ENCODE measurements at regions not wholly inside any gene's neighbourhood (a gene's known extent, or its start where the extent isn't known, plus 50 kb on each side); places are given as distances from the start of the nearest gene placed in this dataset.

DNA sequence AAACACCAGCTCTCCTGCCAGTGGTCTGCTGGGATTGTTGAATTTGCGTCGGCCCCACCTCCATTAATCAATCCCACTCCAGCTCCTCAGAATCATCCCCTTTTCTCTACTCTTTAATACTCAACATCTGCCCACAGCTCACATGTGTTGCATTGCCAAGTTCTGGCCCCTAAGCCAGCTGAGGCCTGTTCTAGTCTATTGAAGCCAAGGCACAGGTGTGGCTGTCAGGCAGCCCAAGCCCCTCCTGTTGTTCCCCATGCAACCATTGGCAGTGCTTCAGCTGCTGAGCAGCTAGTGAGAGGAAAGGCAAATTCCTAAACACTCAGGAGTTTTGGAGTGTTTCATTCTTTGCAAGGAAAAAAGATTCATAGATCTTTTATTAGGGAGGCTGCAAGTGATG, 128.0 kb upstream of the NT5E start:
- Histone ChIP-seq H4K20me1 (replicated peaks; ENCODE audit: control insufficient read depth, insufficient read depth, low read length) (no peaks in the 10 kb centered on the region), H3K79me2 (ENCODE audit: control insufficient read depth, insufficient read depth, low read length) (no peaks in the 10 kb centered on the region), H3K9me1 (ENCODE audit: control insufficient read depth, insufficient read depth, low read length) (peaks cover 3% of the 10 kb centered on the region), H3K9me3 (replicated peaks; ENCODE audit: control insufficient read depth, insufficient read depth, low read depth, low read length) (no peaks in the 10 kb centered on the region; the same call in 1 of the 2 replicates), H3K4me2 (ENCODE audit: insufficient read depth, low read length) (no peak overlapping the region), H3K27ac (ENCODE audit: extremely low read depth, low read depth, low read length) (no peak overlapping the region), H3K4me3 (no peak overlapping the region), H2AFZ (ENCODE audit: low read depth, low read length) (no peak overlapping the region), H3K36me3 (ENCODE audit: control insufficient read depth, insufficient read depth, low read length) (no peaks in the 10 kb centered on the region), H3K9ac (ENCODE audit: insufficient read depth in 1 of 2, low read depth in 2 of 2, low read length in 2 of 2) (no peak overlapping the region), H3K27me3 (ENCODE audit: control insufficient read depth in 2 of 2, insufficient read depth in 2 of 2, low read length in 2 of 2) (no peaks in the 10 kb centered on the region), H3K4me1 (replicated peaks in 1 of 2; ENCODE audit: control insufficient read depth in 2 of 2, insufficient read depth in 2 of 2, low read length in 2 of 2) (no peaks in the 10 kb centered on the region)
- WGBS (ENCODE audit: insufficient coverage, low coverage, missing lambda C conversion rate), result 0% methylated on average over 2 of the region's 2 CpGs
- ChIA-PET POLR2A (no interaction called here), CTCF (ENCODE audit: low intra/inter-chr PET ratio) (no interaction called here)
- in situ Hi-C loops (cut with MboI) (loop anchor here (25.0 kb wide), 1 partner anchor 885 kb away; no protein-coding TSS in a partner anchor), intact Hi-C loops (cut with micrococcal nuclease) (loop anchor here (5.0 to 10.0 kb wide), 2 partner anchors 895 to 1097 kb away; partner anchors contain the start of gene CEP162)
- ATAC-seq (no peak), DNase-seq (ENCODE audit: extremely low read depth in 1 of 4, low spot score in 3 of 4) (no peak), FAIRE-seq (no peak)
- no peak for TF ChIP-seq PCBP2 (IDR thresholded peaks at IDR 0.05; ENCODE audit: low read depth, low read length, poor library complexity, severe bottlenecking)
- no peak for TF ChIP-seq PHB (CRISPR knock-in tag; IDR thresholded peaks at IDR 0.05)
- TF ChIP-seq SPI1 (IDR thresholded peaks at IDR 0.05; ENCODE audit: borderline replicate concordance, low read depth, low read length), result no peak
- no peak for TF ChIP-seq SMARCB1 (IDR thresholded peaks at IDR 0.05; ENCODE audit: insufficient read length, low read depth)
- no peak for TF ChIP-seq KDM5B (IDR thresholded peaks at IDR 0.05; ENCODE audit: insufficient replicate concordance, low read depth, low read length)
- TF ChIP-seq EHMT2 (IDR thresholded peaks at IDR 0.05), result no peak
- BruUV-seq (replicated peaks), result no TSS peak

DNA sequence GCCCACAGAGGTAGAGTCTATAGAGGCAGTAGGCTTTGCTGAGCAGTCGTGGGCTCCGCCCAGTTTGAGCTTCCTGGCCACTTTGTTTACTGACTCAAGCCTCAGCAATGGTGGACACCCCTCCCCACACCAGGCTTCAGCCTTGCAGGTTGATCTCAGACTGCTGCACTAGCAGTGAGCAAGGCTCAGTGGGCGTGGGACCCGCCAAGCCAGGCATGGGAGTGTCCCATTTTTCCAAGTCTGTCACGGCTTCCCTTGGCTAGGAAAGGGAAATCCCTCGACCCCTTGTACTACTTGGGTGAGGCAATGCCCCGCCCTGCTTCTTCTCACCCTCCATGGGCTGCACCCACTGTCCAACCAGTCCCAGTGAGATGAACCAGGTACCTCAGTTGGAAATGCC, 135.3 kb upstream of the NT5E start:
- ChIA-PET POLR2A (no interaction called here), CTCF (ENCODE audit: low intra/inter-chr PET ratio) (no interaction called here)
- in situ Hi-C loops (cut with MboI), result loop anchor here (25.0 kb wide), 1 partner anchor 877 kb away; no protein-coding TSS in a partner anchor
- Histone ChIP-seq H3K4me1 (replicated peaks in 1 of 2; ENCODE audit: control insufficient read depth in 2 of 2, insufficient read depth in 2 of 2, low read length in 2 of 2) (no peaks in the 10 kb centered on the region), H3K27ac (ENCODE audit: extremely low read depth, low read depth, low read length) (no peak overlapping the region), H3K4me3 (no peak overlapping the region), H3K79me2 (ENCODE audit: control insufficient read depth, insufficient read depth, low read length) (no peaks in the 10 kb centered on the region), H3K4me2 (ENCODE audit: insufficient read depth, low read length) (no peak overlapping the region), H4K20me1 (replicated peaks; ENCODE audit: control insufficient read depth, insufficient read depth, low read length) (no peaks in the 10 kb centered on the region), H2AFZ (ENCODE audit: low read depth, low read length) (no peak overlapping the region), H3K36me3 (ENCODE audit: control insufficient read depth, insufficient read depth, low read length) (no peaks in the 10 kb centered on the region), H3K9ac (ENCODE audit: insufficient read depth in 1 of 2, low read depth in 2 of 2, low read length in 2 of 2) (no peak overlapping the region), H3K9me1 (ENCODE audit: control insufficient read depth, insufficient read depth, low read length) (no peaks in the 10 kb centered on the region), H3K27me3 (ENCODE audit: control insufficient read depth in 2 of 2, insufficient read depth in 2 of 2, low read length in 2 of 2) (no peaks in the 10 kb centered on the region), H3K9me3 (replicated peaks; ENCODE audit: control insufficient read depth, insufficient read depth, low read depth, low read length) (no peaks in the 10 kb centered on the region; the same call in 1 of the 2 replicates)
- DNase-seq (ENCODE audit: extremely low read depth in 1 of 4, low spot score in 3 of 4), result no peak
- 0% methylated on average over 7 of the region's 7 CpGs for WGBS (ENCODE audit: insufficient coverage, low coverage, missing lambda C conversion rate)
- no peak for FAIRE-seq
- BruUV-seq (replicated peaks), result no TSS peak
- intact Hi-C loops (cut with micrococcal nuclease), result no loop called here
- ATAC-seq, result no peak
- TF ChIP-seq KAT2B (IDR thresholded peaks at IDR 0.05; ENCODE audit: low read depth, low read length), result no peak
- no peak for TF ChIP-seq E2F3 (CRISPR knock-in tag; IDR thresholded peaks at IDR 0.05)
- TF ChIP-seq EP300 (IDR thresholded peaks at IDR 0.05; ENCODE audit: low read length), result no peak
- TF ChIP-seq SIN3A (IDR thresholded peaks at IDR 0.05; ENCODE audit: borderline replicate concordance in 2 of 2, control insufficient read depth in 1 of 2, low read depth in 2 of 2, low read length in 2 of 2), result no peak
- TF ChIP-seq SNIP1 (IDR thresholded peaks at IDR 0.05; ENCODE audit: low read depth), result no peak
- TF ChIP-seq FIP1L1 (IDR thresholded peaks at IDR 0.05; ENCODE audit: low read depth, low read length, poor library complexity, severe bottlenecking), result no peak
- no peak for TF ChIP-seq PHF8 (IDR thresholded peaks at IDR 0.05; ENCODE audit: borderline replicate concordance, low read length)
- TF ChIP-seq, protein P1, sequence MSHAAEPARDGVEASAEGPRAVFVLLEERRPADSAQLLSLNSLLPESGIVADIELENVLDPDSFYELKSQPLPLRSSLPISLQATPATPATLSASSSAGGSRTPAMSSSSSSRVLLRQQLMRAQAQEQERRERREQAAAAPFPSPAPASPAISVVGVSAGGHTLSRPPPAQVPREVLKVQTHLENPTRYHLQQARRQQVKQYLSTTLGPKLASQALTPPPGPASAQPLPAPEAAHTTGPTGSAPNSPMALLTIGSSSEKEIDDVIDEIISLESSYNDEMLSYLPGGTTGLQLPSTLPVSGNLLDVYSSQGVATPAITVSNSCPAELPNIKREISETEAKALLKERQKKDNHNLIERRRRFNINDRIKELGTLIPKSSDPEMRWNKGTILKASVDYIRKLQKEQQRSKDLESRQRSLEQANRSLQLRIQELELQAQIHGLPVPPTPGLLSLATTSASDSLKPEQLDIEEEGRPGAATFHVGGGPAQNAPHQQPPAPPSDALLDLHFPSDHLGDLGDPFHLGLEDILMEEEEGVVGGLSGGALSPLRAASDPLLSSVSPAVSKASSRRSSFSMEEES (CRISPR knock-in tag; IDR thresholded peaks at IDR 0.05), result no peak
- TF ChIP-seq SRSF1 (IDR thresholded peaks at IDR 0.05; ENCODE audit: low read depth, low read length), result no peak
- no peak for TF ChIP-seq HNRNPLL (IDR thresholded peaks at IDR 0.05; ENCODE audit: low read depth, low read length, poor library complexity, severe bottlenecking)
- TF ChIP-seq NR1H2 (CRISPR knock-in tag; IDR thresholded peaks at IDR 0.05), result no peak

All from K562 (cell line).